HepG2 (cell line): ENCODE measurements at regions not wholly inside any gene's neighbourhood (a gene's known extent, or its start where the extent isn't known, plus 50 kb on each side); places are given as distances from the start of the nearest gene placed in this dataset.

ENCODE experiments used
- BCL6 ChIP-seq: IDR thresholded peaks from 2 replicates; pipeline ENCODE4 v1.6.1; 2016; ENCODE audit warnings: missing genetic modification reagents, missing compliant biosample characterization
- CBX1 ChIP-seq: IDR thresholded peaks from one replicate; pipeline ENCODE4 v1.6.1; 2016; ENCODE audit warnings: antibody characterized with exemption, low read depth
- FOXA3 ChIP-seq: IDR thresholded peaks from 2 replicates; pipeline ENCODE4 v1.6.1; 2016; ENCODE audit warnings: missing genetic modification reagents, missing compliant biosample characterization
- FOXC1 ChIP-seq: sonication (generic); formaldehyde crosslinking; IDR thresholded peaks from 2 replicates; pipeline ENCODE4 v1.8.0; 2022; ENCODE audit warnings: mild to moderate bottlenecking, missing genetic modification reagents, borderline replicate concordance
- FOXO4 ChIP-seq: sonication (generic); formaldehyde crosslinking; conservative IDR thresholded peaks from 2 replicates; pipeline ENCODE4 v1.8.1; 2023; ENCODE audit warnings: missing genetic modification reagents
- HES4 ChIP-seq: sonication (generic); formaldehyde crosslinking; IDR thresholded peaks from 2 replicates; pipeline ENCODE4 v1.9.0; 2021; ENCODE audit warnings: mild to moderate bottlenecking, missing genetic modification reagents, borderline replicate concordance
- KAT8 ChIP-seq: IDR thresholded peaks from 2 replicates; pipeline ENCODE4 v1.6.1; 2016; ENCODE audit warnings: missing genetic modification reagents, missing compliant biosample characterization
- KDM1A ChIP-seq: IDR thresholded peaks from 2 replicates; pipeline ENCODE4 v1.6.1; 2016; ENCODE audit warnings: missing compliant biosample characterization
- PATZ1 ChIP-seq: sonication (generic); formaldehyde crosslinking; IDR thresholded peaks from 2 replicates; pipeline ENCODE4 v1.4.0; 2020; ENCODE audit warnings: missing genetic modification reagents
- PAX8 ChIP-seq: sonication (generic); formaldehyde crosslinking; IDR thresholded peaks from 2 replicates; pipeline ENCODE4 v1.8.0; 2022; ENCODE audit warnings: mild to moderate bottlenecking, missing genetic modification reagents, borderline replicate concordance
- RFXANK ChIP-seq: IDR thresholded peaks from 2 replicates; pipeline ENCODE4 v1.6.1; 2016
- SAP130 ChIP-seq: IDR thresholded peaks from 2 replicates; pipeline ENCODE4 v1.6.1; 2016; ENCODE audit warnings: low read depth
- SMYD3 ChIP-seq: sonication (generic); formaldehyde crosslinking; IDR thresholded peaks from 2 replicates; pipeline ENCODE4 v1.8.1; 2023; ENCODE audit warnings: mild to moderate bottlenecking, missing genetic modification reagents
- STAG1 ChIP-seq: sonication (generic); formaldehyde crosslinking; IDR thresholded peaks from 2 replicates; pipeline ENCODE4 v1.4.0; 2020; ENCODE audit warnings: missing genetic modification reagents
- THYN1 ChIP-seq: sonication (generic); formaldehyde crosslinking; IDR thresholded peaks from 2 replicates; pipeline ENCODE4 v1.8.1; 2023; ENCODE audit warnings: low read depth, mild to moderate bottlenecking, moderate library complexity, missing genetic modification reagents, borderline replicate concordance
- XRCC5 ChIP-seq: fragments of 200-400 bp; formaldehyde crosslinking; optimal IDR thresholded peaks from 2 replicates; pipeline ENCODE3; 2017; ENCODE audit warnings: mild to moderate bottlenecking, low read length
- ZBTB43 ChIP-seq: sonication (generic); formaldehyde crosslinking; conservative IDR thresholded peaks from 2 replicates; pipeline ENCODE4 v1.4.0; 2020; ENCODE audit warnings: missing genetic modification reagents
- ZNF776 ChIP-seq: sonication (generic); formaldehyde crosslinking; IDR thresholded peaks from 2 replicates; pipeline ENCODE4 v1.4.0; 2020; ENCODE audit warnings: mild to moderate bottlenecking, missing genetic modification reagents
- ZSCAN31 ChIP-seq: sonication (generic); formaldehyde crosslinking; IDR thresholded peaks from 2 replicates; pipeline ENCODE4 v1.5.0; 2020; ENCODE audit warnings: low read depth, mild to moderate bottlenecking, missing genetic modification reagents
- TF ChIP-seq, protein P1 (sequence below), 2 experiments: sonication (generic) in 1 of 2; formaldehyde crosslinking in 1 of 2; IDR thresholded peaks; 2 replicates each; pipeline versions ENCODE4 v1.4.0 to v1.6.1; 2018 to 2020; ENCODE audit warnings: missing genetic modification reagents in 2 of 2, borderline replicate concordance in 1 of 2, low read depth in 1 of 2, mild to moderate bottlenecking in 1 of 2, missing biosample characterization in 1 of 2

- 0 out of 2 replicates have a peak, but pooled peaks have one; percentile 20 for TF ChIP-seq PATZ1 (CRISPR knock-in tag)
- 0 out of 2 replicates have a peak, but pooled peaks have one; percentile 7 for TF ChIP-seq FOXA3 (CRISPR knock-in tag)
- no peak for TF ChIP-seq THYN1 (CRISPR knock-in tag)
- TF ChIP-seq KDM1A (CRISPR knock-in tag) = no peak
- TF ChIP-seq FOXC1 (CRISPR knock-in tag) = no peak
- no peak for TF ChIP-seq RFXANK (CRISPR knock-in tag)
- TF ChIP-seq XRCC5 = peak; percentile 22
- no peak for TF ChIP-seq ZBTB43 (CRISPR knock-in tag)
- no peak for TF ChIP-seq ZSCAN31 (CRISPR knock-in tag)
- no peak for TF ChIP-seq KAT8 (CRISPR knock-in tag)
- TF ChIP-seq PAX8 = no peak
- TF ChIP-seq BCL6 (CRISPR knock-in tag) = no peak
- TF ChIP-seq STAG1 (CRISPR knock-in tag) = peak; percentile 41
- TF ChIP-seq HES4 (CRISPR knock-in tag) = no peak
- no peak for TF ChIP-seq CBX1
- no peak for TF ChIP-seq ZNF776
- TF ChIP-seq, protein P1, sequence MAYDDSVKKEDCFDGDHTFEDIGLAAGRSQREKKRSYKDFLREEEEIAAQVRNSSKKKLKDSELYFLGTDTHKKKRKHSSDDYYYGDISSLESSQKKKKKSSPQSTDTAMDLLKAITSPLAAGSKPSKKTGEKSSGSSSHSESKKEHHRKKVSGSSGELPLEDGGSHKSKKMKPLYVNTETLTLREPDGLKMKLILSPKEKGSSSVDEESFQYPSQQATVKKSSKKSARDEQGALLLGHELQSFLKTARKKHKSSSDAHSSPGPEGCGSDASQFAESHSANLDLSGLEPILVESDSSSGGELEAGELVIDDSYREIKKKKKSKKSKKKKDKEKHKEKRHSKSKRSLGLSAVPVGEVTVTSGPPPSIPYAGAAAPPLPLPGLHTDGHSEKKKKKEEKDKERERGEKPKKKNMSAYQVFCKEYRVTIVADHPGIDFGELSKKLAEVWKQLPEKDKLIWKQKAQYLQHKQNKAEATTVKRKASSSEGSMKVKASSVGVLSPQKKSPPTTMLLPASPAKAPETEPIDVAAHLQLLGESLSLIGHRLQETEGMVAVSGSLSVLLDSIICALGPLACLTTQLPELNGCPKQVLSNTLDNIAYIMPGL (CRISPR knock-in tag; IDR thresholded peaks at IDR 0.05; ENCODE audit: borderline replicate concordance in 1 of 2, low read depth in 1 of 2) = peak in 1 of 2 experiments; percentile 74; a peak in 2 of 4 replicates
- TF ChIP-seq FOXO4 = no peak
- TF ChIP-seq SMYD3 (CRISPR knock-in tag) = no peak
- peak; percentile 15; the same call in 1 of the 2 replicates for TF ChIP-seq SAP130 (CRISPR knock-in tag)
Observed at GRCh38 chr5:102670224-102670836, 84.8 kb upstream of the PAM start (continued).
